HepG2 (cell line): ENCODE measurements at regions not wholly inside any gene's neighbourhood (a gene's known extent, or its start where the extent isn't known, plus 50 kb on each side); places are given as distances from the start of the nearest gene placed in this dataset.

ENCODE experiments used
- ATAC-seq: fragments of 200-7000 bp; cut with Tn5 transposase; 3 replicates; pipeline ENCODE4 v1.9.1; 2020; ENCODE audit warnings: mild to moderate bottlenecking, moderate library complexity
- BruUV-seq: library from RNA; stranded (reverse); fragments of 400-500 nt; replicated peaks from 2 replicates; lab custom pipeline; 2021; lab: Mats Ljungman, UMichigan
- CTCF ChIA-PET: fragments of 300-600 bp; formaldehyde crosslinking; extraction: SDS; loops from one replicate; lab custom pipeline; 2021; ENCODE audit warnings: low total read pairs, inconsistent platforms, low intra/inter-chr PET ratio; lab: Yijun Ruan, JAX
- POLR2A ChIA-PET: fragments of 350-600 bp; sonication (Branson Sonifier 250); formaldehyde crosslinking; loops from one replicate; lab custom pipeline; 2020; ENCODE audit warnings: antibody characterized with exemption, inconsistent platforms; lab: Yijun Ruan, JAX
- DNase-seq: peaks from one replicate; pipeline ENCODE4 v3.0.0-alpha.2; 2015; ENCODE audit warnings: low spot score
- FAIRE-seq: peaks from 3 replicates; lab custom pipeline; 2011; peaks lifted over from hg19 to GRCh38; lab: Jason Lieb, UNC
- H2AFZ ChIP-seq: one replicate; pipeline ENCODE4 v1.6.1; 2011; ENCODE audit warnings: low read length, inconsistent platforms
- H3K27ac ChIP-seq: fragments of 300-600 bp; 3 replicates; pipeline ENCODE4 v1.8.0; 2011; ENCODE audit warnings: mixed run types, mild to moderate bottlenecking, mixed read lengths, low read length, inconsistent platforms; ENCODE audit not compliant: insufficient read depth; ENCODE audit errors: extremely low read length
- H3K27me3 ChIP-seq, 2 experiments: fragments of 200-600 bp in 1 of 2; 2 replicates in 1 of 2; 3 replicates in 1 of 2; pipeline versions ENCODE4 v1.6.0 to v1.8.0; 2011; ENCODE audit warnings: low read length in 2 of 2, mild to moderate bottlenecking in 2 of 2, moderate library complexity in 2 of 2, inconsistent platforms in 1 of 2; ENCODE audit not compliant: insufficient read depth in 2 of 2, control insufficient read depth in 1 of 2
- H3K36me3 ChIP-seq, 2 experiments: fragments of 200-600 bp in 1 of 2; replicated peaks in 1 of 2; 2 replicates in 1 of 2; 3 replicates in 1 of 2; pipeline versions ENCODE4 v1.5.1 to v1.8.0; 2011; ENCODE audit warnings: low read length in 2 of 2, inconsistent platforms in 1 of 2; ENCODE audit not compliant: insufficient read depth in 2 of 2, control insufficient read depth in 1 of 2
- H3K4me1 ChIP-seq: 2 replicates; pipeline ENCODE4 v1.5.1; 2012; ENCODE audit warnings: low read length, inconsistent platforms; ENCODE audit not compliant: insufficient read depth
- H3K4me2 ChIP-seq: 2 replicates; pipeline ENCODE4 v1.6.0; 2011; ENCODE audit warnings: low read depth, low read length, inconsistent platforms
- H3K4me3 ChIP-seq, 3 experiments: fragments of 200-600 bp in 1 of 3; sonication (generic), shearing (Covaris generic) in 1 of 3; replicated peaks in 1 of 3; 2 replicates each; pipeline ENCODE4 v1.5.1; 2011 to 2016; ENCODE audit warnings: low read length in 3 of 3, inconsistent platforms in 2 of 3, low read depth in 2 of 3, mild to moderate bottlenecking in 2 of 3, control low read depth in 1 of 3, mixed read lengths in 1 of 3; ENCODE audit not compliant: insufficient read depth in 1 of 3
- H3K79me2 ChIP-seq: one replicate; pipeline ENCODE4 v1.6.1; 2011; ENCODE audit warnings: low read length, inconsistent platforms; ENCODE audit not compliant: insufficient read depth
- H3K9ac ChIP-seq: 2 replicates; pipeline ENCODE4 v1.6.0; 2011; ENCODE audit warnings: mild to moderate bottlenecking, low read depth, low read length, inconsistent platforms; ENCODE audit not compliant: insufficient read depth
- H3K9me3 ChIP-seq: 2 replicates; pipeline ENCODE4 v1.5.1; 2012; ENCODE audit warnings: mild to moderate bottlenecking, low read length
- H4K20me1 ChIP-seq: 2 replicates; pipeline ENCODE4 v1.6.0; 2011; ENCODE audit warnings: inconsistent platforms, mild to moderate bottlenecking, low read length, moderate library complexity; ENCODE audit not compliant: insufficient read depth
- GZF1 ChIP-seq: sonication (generic); formaldehyde crosslinking; IDR thresholded peaks from 2 replicates; pipeline ENCODE4 v1.5.1; 2020; ENCODE audit warnings: mild to moderate bottlenecking, missing genetic modification reagents
- ZFX ChIP-seq: sonication (generic); formaldehyde crosslinking; IDR thresholded peaks from 2 replicates; pipeline ENCODE4 v1.4.0; 2020; ENCODE audit warnings: mild to moderate bottlenecking, low read depth, missing genetic modification reagents, moderate library complexity
- WGBS: methylation state at CpG from one replicate; pipeline ENCODE4 v1.1.6; 2017; ENCODE audit warnings: low lambda C conversion rate; 5-methylcytosine and 5-hydroxymethylcytosine counted together
- in situ Hi-C: cut with HindIII; loops from 2 replicates; pipeline ENCODE4 v1.10.0; 2017; ENCODE audit warnings: low pct_unique_long_range_greater_than_20kb; ENCODE audit not compliant: extremely low pct_ligation_motif_present
- intact Hi-C: fragments of 100-400 bp; cut with micrococcal nuclease; formaldehyde crosslinking; loops from one replicate; pipeline ENCODE4 v1.10.0; 2022; ENCODE audit not compliant: unreplicated experiment

DNA sequence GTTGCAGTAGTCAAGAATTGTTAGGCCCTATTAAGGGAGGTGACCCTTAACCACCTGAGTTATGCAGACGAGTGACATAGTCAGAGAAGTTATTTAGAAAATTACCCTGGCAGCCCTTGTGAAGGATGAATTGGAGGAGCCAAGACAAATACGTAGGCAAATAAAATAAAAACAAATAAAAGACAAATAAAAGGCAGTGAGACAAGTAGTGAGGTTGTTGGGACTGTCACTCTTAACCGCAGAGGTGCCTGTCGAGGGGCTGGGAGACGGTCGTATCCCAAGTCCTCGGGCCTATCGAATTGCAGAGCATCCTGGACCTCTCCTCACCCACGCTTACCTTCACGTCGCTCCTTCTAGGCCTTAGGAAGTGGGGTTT is 58.0 kb upstream of the ZC4H2 start:
- CTCF ChIA-PET, result no interaction called here
- H3K9ac ChIP-seq, result peak overlapping the region; percentile 71

More for the DNA sequence above, 58.0 kb upstream of the ZC4H2 start:
- POLR2A ChIA-PET, result interaction anchor here (2.4 kb wide), 1 partner anchor 162 kb away, joined by 17 read pairs; no protein-coding TSS in a partner anchor
- Histone ChIP-seq H3K27ac (no peak overlapping the region), H2AFZ (peak overlapping the region; percentile 72), H4K20me1 (no peaks in the 10 kb centered on the region), H3K4me2 (peak overlapping the region; percentile 77), H3K4me1 (peaks cover 13% of the 10 kb centered on the region), H3K9me3 (no peaks in the 10 kb centered on the region), H3K4me3 (peak overlapping the region; percentile 62 to 78 (median 76)), H3K79me2 (no peaks in the 10 kb centered on the region), H3K36me3 (no peaks in the 10 kb centered on the region), H3K27me3 (no peaks in the 10 kb centered on the region; a peak in 1 of 5 replicates)
- peak; percentile 7; the same call in 2 of the 3 replicates for ATAC-seq
- in situ Hi-C loops, result no loop called here
- TSS peak; percentile 68 for BruUV-seq
- FAIRE-seq, result no peak
- TF ChIP-seq ZFX (CRISPR knock-in tag) (peak; percentile 67; the same call in 1 of the 2 replicates), GZF1 (no peak)
- no peak for DNase-seq
- intact Hi-C loops, result loop anchor here (2.0 to 10.0 kb wide), 3 partner anchors 139 to 417 kb away; no protein-coding TSS in a partner anchor
- WGBS, result 4% methylated on average over 7 of the region's 11 CpGs
